ENCODE measurements at regions not wholly inside any gene's neighbourhood (a gene's known extent, or its start where the extent isn't known, plus 50 kb on each side); places are given as distances from the start of the nearest gene placed in this dataset.
A peak's percentile ranks its signal among the peaks of the same experiment; 100 is the strongest.

DNA sequence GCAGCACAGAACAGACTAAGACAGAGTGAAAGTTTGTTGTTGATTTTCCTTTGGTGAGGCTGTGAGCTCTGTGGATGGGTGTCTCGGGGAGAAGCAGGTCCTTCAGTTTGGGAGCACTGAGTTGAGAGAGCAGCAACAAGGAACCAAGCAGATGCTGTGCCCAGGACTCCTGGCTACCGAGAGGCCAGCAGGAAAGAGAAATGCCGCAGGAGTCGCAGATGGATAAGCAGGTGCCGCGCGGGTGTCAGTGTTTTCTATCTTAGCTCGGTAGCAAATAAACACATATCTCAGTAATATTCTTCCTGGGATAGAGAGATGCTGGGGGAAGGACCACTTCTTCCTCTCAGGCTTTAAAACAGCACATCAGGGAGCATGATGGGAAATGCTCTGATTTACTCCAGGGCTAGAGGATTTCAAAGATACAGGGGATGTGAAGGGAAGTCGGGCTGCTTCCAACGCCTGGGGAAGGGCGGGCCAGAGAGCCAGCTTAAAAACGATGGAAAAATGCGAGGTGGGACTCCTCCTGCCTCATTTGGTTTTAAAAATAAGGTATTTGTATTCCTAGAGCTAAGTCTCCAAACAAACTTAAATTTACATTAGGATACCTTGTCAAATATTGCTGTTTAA, 470.7 kb upstream of the B3GAT1 start:
- no peak overlapping the region for H3K4me2 ChIP-seq (ENCODE audit: insufficient read depth in 1 of 2, low read depth in 2 of 2, low read length in 2 of 2)
- H3K56ac ChIP-seq (replicated peaks; ENCODE audit: insufficient read length, low read depth, low read length) = no peak overlapping the region
- POLR2A ChIA-PET (ENCODE audit: partially characterized antibody) = interaction anchor here (1.2 kb wide), 1 partner anchor 18 kb away, joined by 3 read pairs; no protein-coding TSS in a partner anchor
- no peak overlapping the region for H3K4me3 ChIP-seq (ENCODE audit: extremely low read depth in 1 of 4, insufficient read depth in 2 of 4, low read depth in 3 of 4, low read length in 4 of 4)
- no peaks in the 10 kb centered on the region for H3K23me2 ChIP-seq (ENCODE audit: low read depth, low read length)
- no peaks in the 10 kb centered on the region; a peak in 1 of 7 replicates for H3K4me1 ChIP-seq (replicated peaks in 1 of 4; ENCODE audit: control insufficient read depth in 3 of 4, insufficient read depth in 4 of 4, low read length in 3 of 4)
- CTCF ChIA-PET (ENCODE audit: partially characterized antibody) = interaction anchor here (0.6 to 11.0 kb wide), 5 partner anchors 8 to 832 kb away, joined by 3 to 54 read pairs (median 3); no protein-coding TSS in a partner anchor
- H2BK15ac ChIP-seq (ENCODE audit: low read length) = no peak overlapping the region
- no peaks in the 10 kb centered on the region for H3K79me1 ChIP-seq (ENCODE audit: low read depth, low read length)
- H2BK120ac ChIP-seq (replicated peaks; ENCODE audit: low read depth, low read length) = no peak overlapping the region
- H3K4ac ChIP-seq (replicated peaks; ENCODE audit: insufficient read length, low read depth, low read length) = no peak overlapping the region
- no peak overlapping the region for H2AFZ ChIP-seq (ENCODE audit: low read length)
- peak in 1 of 2 experiments; percentile 30 for DNase-seq (ENCODE audit: low read depth in 1 of 2, low spot score in 2 of 2)
- H3K36me3 ChIP-seq (ENCODE audit: control insufficient read depth in 2 of 4, insufficient read depth in 4 of 4, low read length in 3 of 4) = no peaks in the 10 kb centered on the region
- no peaks in the 10 kb centered on the region for H3K27me3 ChIP-seq (replicated peaks in 1 of 4; ENCODE audit: control insufficient read depth in 3 of 4, extremely low read depth in 1 of 4, insufficient read depth in 3 of 4, low read length in 3 of 4)
- H4K8ac ChIP-seq (ENCODE audit: extremely low read depth, insufficient read depth, low read length) = no peak overlapping the region
- H3K79me2 ChIP-seq (ENCODE audit: control insufficient read depth in 1 of 2, insufficient read depth in 2 of 2, low read length in 2 of 2) = no peaks in the 10 kb centered on the region
- H3K9ac ChIP-seq (replicated peaks in 1 of 4; ENCODE audit: extremely low read depth in 1 of 4, low read depth in 3 of 4, low read length in 3 of 4) = no peak overlapping the region
- H3K18ac ChIP-seq (ENCODE audit: extremely low read depth, low read length) = no peak overlapping the region
- H4K91ac ChIP-seq (replicated peaks; ENCODE audit: insufficient read length, low read length) = no peak overlapping the region
- H2BK20ac ChIP-seq (ENCODE audit: low read length) = no peak overlapping the region
- WGBS, 2 experiments (ENCODE audit: extremely low coverage in 1 of 2, insufficient coverage in 1 of 2, insufficient read length in 1 of 2, insufficient replicate concordance in 2 of 2, low coverage in 1 of 2, low lambda C conversion rate in 2 of 2, missing lambda C conversion rate in 1 of 2) = 75% methylated on average over 13 of the region's 13 CpGs; no CpG with 5 or more reads in 1 of the 2 experiments
- H4K5ac ChIP-seq (ENCODE audit: insufficient read length, low read depth, low read length) = no peak overlapping the region
- no peak overlapping the region for H3K27ac ChIP-seq (ENCODE audit: low read depth, low read length)
- no peaks in the 10 kb centered on the region for H3K9me3 ChIP-seq (ENCODE audit: insufficient read depth in 2 of 2, low read depth in 1 of 2, low read length in 1 of 2)
- no peaks in the 10 kb centered on the region for H4K20me1 ChIP-seq (replicated peaks in 1 of 2; ENCODE audit: control insufficient read depth in 1 of 2, insufficient read depth in 2 of 2, low read length in 2 of 2)
- no peak overlapping the region for H2AK5ac ChIP-seq (ENCODE audit: low read depth, low read length)
- no peak overlapping the region for H2BK12ac ChIP-seq (ENCODE audit: low read depth, low read length)
- no peak for FAIRE-seq
- no peak overlapping the region for H3K23ac ChIP-seq (ENCODE audit: insufficient read length)
- no peak overlapping the region for H2BK5ac ChIP-seq (ENCODE audit: low read depth, low read length)
- no peak overlapping the region for H3K14ac ChIP-seq (ENCODE audit: insufficient read length)
- TF ChIP-seq EP300 (IDR thresholded peaks at IDR 0.05; ENCODE audit: borderline replicate concordance in 1 of 2, low read depth in 2 of 2, low read length in 2 of 2) (no peak), EGR1 (IDR thresholded peaks at IDR 0.05; ENCODE audit: borderline replicate concordance, low read depth, low read length) (no peak), HDAC2 (IDR thresholded peaks at IDR 0.05; ENCODE audit: borderline replicate concordance in 1 of 2, low read depth in 2 of 2, low read length in 2 of 2) (no peak), HDAC6 (IDR thresholded peaks at IDR 0.05; ENCODE audit: low read depth, low read length) (no peak), TAF7 (optimal IDR thresholded peaks at IDR 0.05; ENCODE audit: borderline replicate concordance, low read depth, low read length) (no peak), POU5F1 (IDR thresholded peaks at IDR 0.05; ENCODE audit: low read depth, low read length) (no peak), POLR2A (IDR thresholded peaks at IDR 0.05; ENCODE audit: control extremely low read depth in 1 of 2, low read depth in 2 of 2, low read length in 2 of 2) (no peak), YY1 (IDR thresholded peaks at IDR 0.05; ENCODE audit: low read depth, low read length) (no peak), FOSL1 (IDR thresholded peaks at IDR 0.05; ENCODE audit: insufficient read depth, low read depth, low read length) (no peak), CHD1 (IDR thresholded peaks at IDR 0.05; ENCODE audit: low read depth, low read length) (no peak), RAD21 (IDR thresholded peaks at IDR 0.05 in 1 of 2, conservative IDR thresholded peaks at IDR 0.05 in 1 of 2; ENCODE audit: low read depth in 2 of 2, low read length in 2 of 2) (no peak), SRF (IDR thresholded peaks at IDR 0.05; ENCODE audit: low read depth, low read length) (no peak)
- TF ChIP-seq, protein P1, sequence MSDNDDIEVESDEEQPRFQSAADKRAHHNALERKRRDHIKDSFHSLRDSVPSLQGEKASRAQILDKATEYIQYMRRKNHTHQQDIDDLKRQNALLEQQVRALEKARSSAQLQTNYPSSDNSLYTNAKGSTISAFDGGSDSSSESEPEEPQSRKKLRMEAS (IDR thresholded peaks at IDR 0.05) = no peak
